GM18873 (cell line): ENCODE measurements at regions not wholly inside any gene's neighbourhood (a gene's known extent, or its start where the extent isn't known, plus 50 kb on each side); places are given as distances from the start of the nearest gene placed in this dataset.

ENCODE experiments used
- ATAC-seq: cut with Tn5 transposase; IDR thresholded peaks from one replicate; pipeline ENCODE4 v1.9.1; 2021; ENCODE audit warnings: mild to moderate bottlenecking, moderate library complexity, moderate number of reproducible peaks; ENCODE audit not compliant: unreplicated experiment, low FRiP score

DNA sequence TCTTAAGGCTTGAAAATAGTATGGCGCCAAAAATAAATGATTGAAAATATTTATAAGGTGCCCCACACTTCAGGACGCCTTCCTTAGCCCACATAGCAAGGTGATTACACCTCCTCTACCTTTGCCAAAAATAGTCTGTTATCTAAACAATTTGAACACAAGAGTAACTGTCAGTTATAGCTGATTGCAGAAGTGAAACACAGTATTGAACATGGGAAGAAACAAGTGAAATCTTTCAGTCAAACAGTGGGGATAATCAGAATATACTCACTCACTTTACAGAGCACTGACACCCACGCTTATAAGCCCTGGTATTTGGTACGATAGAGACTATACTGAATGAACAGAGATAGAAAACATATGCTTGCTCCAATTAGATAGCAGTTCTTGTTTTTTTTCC lies 203.1 kb downstream of the RAB38 start:
- ATAC-seq = no peak

DNA sequence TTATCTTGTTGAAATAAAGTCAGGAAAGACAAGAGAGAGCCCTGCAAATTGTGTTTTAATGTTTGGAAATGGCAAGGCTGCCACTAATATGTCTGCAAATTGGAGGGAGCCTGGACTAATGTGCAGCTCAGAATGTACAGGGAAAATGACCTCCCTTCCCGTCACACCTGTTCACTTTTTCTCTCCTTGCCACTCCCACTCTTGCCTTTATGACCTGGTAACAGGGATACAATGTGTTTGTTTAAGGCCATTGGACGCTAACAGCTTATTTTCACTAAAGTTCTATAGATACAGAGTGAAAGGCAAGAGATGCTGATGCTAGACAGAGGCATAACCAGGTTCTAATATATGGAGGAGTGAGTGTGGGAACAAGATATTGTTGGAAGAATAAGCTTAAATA lies 203.9 kb downstream of the RAB38 start:
- ATAC-seq = no peak

DNA sequence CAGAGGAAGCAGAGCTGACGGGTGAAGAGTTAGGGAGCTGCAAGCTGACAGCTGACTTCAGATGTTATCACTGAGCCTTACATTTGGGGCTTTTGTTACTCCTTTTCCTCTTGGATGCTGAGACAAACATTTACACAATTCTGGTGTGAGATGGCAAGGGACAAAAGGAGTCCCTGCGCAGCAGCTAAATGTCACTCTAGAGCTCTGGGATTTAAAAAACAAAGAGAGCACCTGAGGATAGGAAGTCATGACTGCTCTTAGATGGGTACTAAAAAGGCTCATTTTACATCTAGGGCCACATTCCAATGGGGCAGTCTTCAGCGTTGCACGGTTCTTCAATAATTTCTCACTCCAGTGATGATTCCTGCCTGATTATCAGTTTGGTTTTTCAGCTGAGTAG lies 204.5 kb downstream of the RAB38 start:
- no peak for ATAC-seq

GRCh38 chr11:87967459-87967858 lies 207.8 kb downstream of the RAB38 start:
- ATAC-seq = no peak

GRCh38 chr11:87966694-87967093 lies 208.5 kb downstream of the RAB38 start:
- no peak for ATAC-seq

GRCh38 chr11:87966216-87966615 lies 209.0 kb downstream of the RAB38 start:
- ATAC-seq = no peak

- ATAC-seq = no peak
These were observed 213.6 kb downstream of the RAB38 start for GRCh38 chr11:87961606-87962005.

DNA sequence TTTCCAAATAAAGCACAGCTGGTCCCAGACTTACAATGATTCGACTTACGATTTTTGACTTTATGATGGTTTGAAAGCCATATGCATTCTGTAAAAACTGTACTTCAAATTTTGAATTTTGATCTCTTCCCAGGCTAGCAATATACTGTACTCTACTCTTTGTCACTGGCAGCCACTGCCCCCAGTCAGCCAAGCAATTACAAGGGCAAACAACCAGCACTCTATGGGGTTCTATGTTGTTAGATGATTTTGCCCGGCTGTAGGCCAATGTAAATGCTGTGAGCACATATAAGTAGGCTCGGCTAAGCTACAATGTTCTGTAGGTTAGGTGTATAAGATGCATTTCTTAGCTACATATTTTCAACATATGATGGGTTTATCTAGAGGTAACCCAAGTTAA lies 217.3 kb downstream of the RAB38 start:
- no peak for ATAC-seq

GRCh38 chr11:87954476-87954875 lies 220.8 kb downstream of the RAB38 start:
- no peak for ATAC-seq

DNA sequence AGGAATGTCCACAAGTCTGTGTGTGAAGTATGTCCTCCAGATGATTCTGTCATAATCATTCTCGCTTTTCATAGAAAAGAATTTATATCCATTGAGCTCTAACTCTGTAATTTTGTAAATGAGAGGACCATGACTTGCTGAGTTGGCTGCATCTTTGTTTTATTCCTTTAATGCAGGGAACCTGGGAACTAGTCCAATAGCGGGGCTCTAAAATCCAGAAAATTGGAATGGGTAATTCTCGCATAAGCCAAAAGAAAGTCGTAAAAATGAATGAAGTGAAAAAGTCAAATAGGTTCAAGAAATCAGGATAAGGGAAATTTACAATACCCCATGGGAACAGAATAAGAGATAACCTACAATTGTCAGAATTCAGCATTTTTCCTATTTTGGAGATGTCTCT lies 232.5 kb downstream of the RAB38 start:
- no peak for ATAC-seq

- no peak for ATAC-seq
These were observed 241.1 kb downstream of the RAB38 start for GRCh38 chr11:87934182-87934581.

DNA sequence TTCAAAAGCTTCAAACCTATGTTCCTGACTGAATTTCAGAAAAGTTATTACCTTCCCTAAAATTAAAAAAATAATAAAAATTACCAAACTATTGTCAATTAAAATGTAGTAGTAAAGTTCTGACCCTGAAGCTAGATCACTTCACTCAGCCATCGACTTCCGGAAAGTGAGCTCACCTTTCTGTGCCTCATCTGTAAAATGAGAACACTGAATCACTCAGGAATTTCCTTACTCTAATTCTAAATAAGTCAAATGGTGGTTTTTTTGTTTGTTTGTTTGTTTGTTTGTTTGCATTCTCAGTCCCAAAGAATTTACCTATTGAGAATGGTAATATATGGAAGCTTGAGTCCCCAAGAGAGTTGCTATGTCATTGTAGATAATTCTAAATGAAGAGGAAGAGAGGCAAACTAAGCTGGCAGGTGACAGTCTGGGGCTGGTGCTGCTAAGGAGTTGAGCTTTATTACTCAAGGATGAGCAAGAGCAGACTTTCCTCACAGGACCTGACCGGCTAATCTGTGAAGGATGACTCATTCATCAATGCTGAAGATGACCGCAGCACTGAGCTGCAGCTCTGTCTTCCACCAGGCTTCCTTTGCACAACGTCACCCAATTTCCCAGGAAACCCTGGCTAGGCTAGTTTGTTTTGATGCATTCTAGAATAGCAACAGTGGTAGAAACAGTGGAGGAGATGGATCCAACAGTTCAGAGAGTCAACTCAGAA lies 248.8 kb downstream of the RAB38 start:
- ATAC-seq = no peak

DNA sequence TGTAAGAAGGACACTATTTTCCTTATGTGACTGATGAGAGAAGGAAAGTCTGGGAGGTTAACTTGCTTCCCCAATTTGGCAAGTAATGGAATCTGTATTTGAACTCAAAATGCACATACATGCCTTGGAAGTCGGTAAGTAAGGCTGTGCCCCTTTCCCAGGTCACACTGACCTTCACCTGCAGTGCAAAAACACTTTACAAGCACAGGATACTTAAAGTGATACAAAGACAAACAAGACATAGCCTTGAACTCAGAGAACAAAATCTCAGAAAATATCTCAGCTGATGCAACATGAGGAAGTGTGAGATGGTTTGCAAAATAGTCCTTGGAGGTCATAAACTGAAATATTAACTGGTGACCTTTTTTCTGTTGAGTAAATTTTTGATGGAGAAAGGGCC lies 251.1 kb downstream of the RAB38 start:
- no peak for ATAC-seq

- ATAC-seq = no peak
These were observed 258.1 kb downstream of the RAB38 start for GRCh38 chr11:87917111-87917510.

GRCh38 chr11:87909178-87909577 lies 266.1 kb downstream of the RAB38 start:
- ATAC-seq = no peak

DNA sequence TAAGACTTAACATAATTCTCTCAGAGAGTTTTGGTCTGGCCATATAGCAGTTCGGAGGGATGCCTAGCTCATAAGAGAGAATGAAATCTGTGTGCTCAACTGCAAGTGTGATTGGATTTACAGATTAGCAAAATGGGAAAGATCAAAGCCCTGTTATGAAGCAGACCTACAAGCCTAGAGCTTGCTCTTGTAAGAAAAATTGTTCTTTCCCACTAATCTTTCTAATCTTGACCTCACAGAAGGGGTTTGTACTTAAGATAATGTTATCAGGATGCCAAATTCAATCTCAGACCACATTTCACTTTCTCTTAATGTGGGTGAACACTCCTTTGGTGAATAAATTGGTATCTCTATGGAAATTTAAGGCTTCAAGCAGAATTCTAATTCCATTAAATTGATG lies 267.2 kb downstream of the RAB38 start:
- ATAC-seq = no peak

GRCh38 chr11:87903345-87903744 lies 271.9 kb downstream of the RAB38 start:
- ATAC-seq = no peak

GRCh38 chr11:87901341-87901740 lies 273.9 kb downstream of the RAB38 start:
- ATAC-seq = no peak

DNA sequence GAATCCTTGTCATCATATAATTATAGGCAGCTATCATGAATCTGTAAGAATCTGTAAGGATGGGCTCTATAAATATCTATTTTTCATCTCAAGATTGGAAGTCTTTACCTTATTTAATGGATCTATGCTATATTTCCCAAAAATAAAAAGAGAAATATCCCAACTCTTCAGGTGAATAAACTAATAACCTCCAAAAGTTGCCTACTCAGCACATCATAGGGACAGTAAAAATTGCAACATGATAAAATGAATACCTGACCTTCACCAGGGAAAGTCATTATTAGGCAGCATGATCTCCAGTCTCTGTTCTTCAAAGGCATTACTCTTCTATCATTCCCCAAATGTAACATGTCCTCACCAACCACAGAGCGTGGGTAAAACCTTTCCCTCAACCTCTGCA lies 277.3 kb downstream of the RAB38 start:
- no peak for ATAC-seq

- no peak for ATAC-seq
These were observed 278.2 kb downstream of the RAB38 start for GRCh38 chr11:87897071-87897470.

- ATAC-seq = no peak
These were observed 280.3 kb downstream of the RAB38 start for GRCh38 chr11:87894961-87895360.

- no peak for ATAC-seq
These were observed 283.0 kb downstream of the RAB38 start for GRCh38 chr11:87892291-87892690.

- no peak for ATAC-seq
These were observed 286.1 kb downstream of the RAB38 start for GRCh38 chr11:87889126-87889525.
